ENCODE measurements at regions not wholly inside any gene's neighbourhood (a gene's known extent, or its start where the extent isn't known, plus 50 kb on each side); places are given as distances from the start of the nearest gene placed in this dataset.

- H3K27ac ChIP-seq (ENCODE audit: low read depth in 2 of 2, low read length in 1 of 2): no peak overlapping the region
- ChIA-PET POLR2A (no interaction called here), CTCF (interaction anchor here (0.6 to 2.1 kb wide), 5 partner anchors 8 to 367 kb away, joined by 3 to 6 read pairs (median 3); no protein-coding TSS in a partner anchor)
- H3K9me2 ChIP-seq: no peaks in the 10 kb centered on the region; the same call in 1 of the 2 replicates
- no peak overlapping the region for H3K9ac ChIP-seq
- no peak overlapping the region for H3K4me3 ChIP-seq (ENCODE audit: low read depth in 2 of 2, low read length in 1 of 2)
- no peaks in the 10 kb centered on the region for H3K79me2 ChIP-seq (ENCODE audit: insufficient read depth)
- DNase-seq: no peak
- no peaks in the 10 kb centered on the region; a peak in 1 of 4 replicates for H3K4me1 ChIP-seq (ENCODE audit: control insufficient read depth in 1 of 2, insufficient read depth in 2 of 2, low read depth in 1 of 2, low read length in 1 of 2)
- H4K20me1 ChIP-seq (ENCODE audit: insufficient read depth): no peaks in the 10 kb centered on the region
- H3K36me3 ChIP-seq (replicated peaks in 1 of 2; ENCODE audit: control insufficient read depth in 1 of 2, insufficient read depth in 2 of 2, low read length in 1 of 2): peaks cover 0 to 5% of the 10 kb centered on the region in 2 experiments
- H2AFZ ChIP-seq (ENCODE audit: low read depth): no peak overlapping the region
- H3F3A ChIP-seq (replicated peaks; ENCODE audit: insufficient read depth): no peaks in the 10 kb centered on the region
- no peak for TF ChIP-seq SIN3A (IDR thresholded peaks at IDR 0.05; ENCODE audit: borderline replicate concordance, low read depth, low read length)
- TF ChIP-seq TAF1 (IDR thresholded peaks at IDR 0.05; ENCODE audit: borderline replicate concordance, low read depth, low read length): no peak
- no peak for TF ChIP-seq CTCF (IDR thresholded peaks at IDR 0.05)
- TF ChIP-seq ELF1 (IDR thresholded peaks at IDR 0.05): no peak
- TF ChIP-seq GATA2 (CRISPR knock-in tag; IDR thresholded peaks at IDR 0.05): no peak
- no peak for TF ChIP-seq RFX5 (IDR thresholded peaks at IDR 0.05; ENCODE audit: low read length)
- no peak for TF ChIP-seq GABPA (IDR thresholded peaks at IDR 0.05; ENCODE audit: low read depth)
- TF ChIP-seq RXRA (IDR thresholded peaks at IDR 0.05; ENCODE audit: borderline replicate concordance, low read depth): no peak
- TF ChIP-seq USF1 (IDR thresholded peaks at IDR 0.05; ENCODE audit: borderline replicate concordance, low read depth): no peak
- no peak for TF ChIP-seq NRF1 (IDR thresholded peaks at IDR 0.05; ENCODE audit: low read depth, low read length)
- TF ChIP-seq NFIC (IDR thresholded peaks at IDR 0.05; ENCODE audit: borderline replicate concordance): no peak
- TF ChIP-seq JUND (IDR thresholded peaks at IDR 0.05): no peak
- no peak for TF ChIP-seq RCOR1 (IDR thresholded peaks at IDR 0.05; ENCODE audit: low read length)
- no peak for TF ChIP-seq FOXM1 (IDR thresholded peaks at IDR 0.05; ENCODE audit: low read depth)
- TF ChIP-seq MAX (IDR thresholded peaks at IDR 0.05; ENCODE audit: low read depth): no peak
- TF ChIP-seq CHD2 (IDR thresholded peaks at IDR 0.05; ENCODE audit: low read length, partially characterized antibody): no peak
- 38% methylated on average over 2 of the region's 2 CpGs for WGBS (ENCODE audit: low lambda C conversion rate)
- no peaks in the 10 kb centered on the region for H3K27me3 ChIP-seq (ENCODE audit: insufficient read depth)
- H3K9me3 ChIP-seq: no peaks in the 10 kb centered on the region
- H3K4me2 ChIP-seq: no peak overlapping the region
Observed at GRCh38 chr15:25133804-25134203, 179.0 kb downstream of the SNRPN start.

GRCh38 chr15:25134546-25134945 lies 179.8 kb downstream of the SNRPN start:
- DNase-seq: peak; percentile 0
- no peaks in the 10 kb centered on the region for H3K27me3 ChIP-seq (ENCODE audit: insufficient read depth)
- H3K4me1 ChIP-seq (ENCODE audit: control insufficient read depth in 1 of 2, insufficient read depth in 2 of 2, low read depth in 1 of 2, low read length in 1 of 2): no peaks in the 10 kb centered on the region; a peak in 1 of 4 replicates
- no peaks in the 10 kb centered on the region for H3K9me3 ChIP-seq
- no peak overlapping the region for H3K4me2 ChIP-seq
- H4K20me1 ChIP-seq (ENCODE audit: insufficient read depth): no peaks in the 10 kb centered on the region
- TF ChIP-seq CTCF (IDR thresholded peaks at IDR 0.05) (peak; percentile 32; the same call in 1 of the 2 replicates), TAF1 (IDR thresholded peaks at IDR 0.05; ENCODE audit: borderline replicate concordance, low read depth, low read length) (no peak), MAX (IDR thresholded peaks at IDR 0.05; ENCODE audit: low read depth) (no peak)
- ChIA-PET CTCF (interaction anchor here (0.6 to 2.1 kb wide), 6 partner anchors 8 to 367 kb away, joined by 3 to 6 read pairs (median 3); no protein-coding TSS in a partner anchor), POLR2A (no interaction called here)
- H3K9ac ChIP-seq: no peak overlapping the region
- no peaks in the 10 kb centered on the region for H3F3A ChIP-seq (replicated peaks; ENCODE audit: insufficient read depth)
- no peak overlapping the region for H3K27ac ChIP-seq (ENCODE audit: low read depth in 2 of 2, low read length in 1 of 2)
- no peaks in the 10 kb centered on the region for H3K79me2 ChIP-seq (ENCODE audit: insufficient read depth)
- no peak overlapping the region for H3K4me3 ChIP-seq (ENCODE audit: low read depth in 2 of 2, low read length in 1 of 2)
- 35% methylated on average over 2 of the region's 2 CpGs for WGBS (ENCODE audit: low lambda C conversion rate)
- no peak overlapping the region for H2AFZ ChIP-seq (ENCODE audit: low read depth)
- H3K9me2 ChIP-seq: no peaks in the 10 kb centered on the region; the same call in 1 of the 2 replicates
- no peaks in the 10 kb centered on the region for H3K36me3 ChIP-seq (replicated peaks in 1 of 2; ENCODE audit: control insufficient read depth in 1 of 2, insufficient read depth in 2 of 2, low read length in 1 of 2)
